Parathyroid adenoma (tissue), 2 donors: ENCODE measurements at regions not wholly inside any gene's neighbourhood (a gene's known extent, or its start where the extent isn't known, plus 50 kb on each side); places are given as distances from the start of the nearest gene placed in this dataset.
"Not testable (repeated sequence)": the region's sequence is repeated elsewhere in the genome, so short reads cannot be mapped to it uniquely, and the experiment has no call there.

Experiments used
- H2AFZ ChIP-seq: fragments of 300-600 bp; sonication (generic); one replicate; pipeline ENCODE4 v1.7.0; 2017; ENCODE audit warnings: antibody characterized with exemption, mild to moderate bottlenecking
- H3K27ac ChIP-seq: fragments of 300-600 bp; sonication (generic); one replicate; pipeline ENCODE4 v1.7.0; 2017
- H3K27me3 ChIP-seq: fragments of 300-600 bp; sonication (generic); one replicate; pipeline ENCODE4 v1.7.0; 2017; ENCODE audit warnings: low read length; ENCODE audit not compliant: control insufficient read depth, insufficient read depth
- H3K36me3 ChIP-seq: fragments of 300-600 bp; sonication (generic); one replicate; pipeline ENCODE4 v1.7.0; 2017; ENCODE audit warnings: low read length; ENCODE audit not compliant: control insufficient read depth, insufficient read depth
- H3K4me1 ChIP-seq: fragments of 300-600 bp; sonication (generic); one replicate; pipeline ENCODE4 v1.7.0; 2017; ENCODE audit warnings: control low read depth
- H3K4me2 ChIP-seq: fragments of 300-600 bp; sonication (generic); one replicate; pipeline ENCODE4 v1.7.0; 2017; ENCODE audit warnings: low read length
- H3K4me3 ChIP-seq: fragments of 300-600 bp; sonication (generic); one replicate; pipeline ENCODE4 v1.7.0; 2017; ENCODE audit warnings: low read depth, low read length
- H3K79me2 ChIP-seq: fragments of 300-600 bp; sonication (generic); one replicate; pipeline ENCODE4 v1.7.0; 2017; ENCODE audit warnings: control low read depth
- H3K9ac ChIP-seq: fragments of 300-600 bp; sonication (generic); one replicate; pipeline ENCODE4 v1.7.0; 2017; ENCODE audit warnings: mild to moderate bottlenecking
- H3K9me3 ChIP-seq: fragments of 300-600 bp; sonication (generic); one replicate; pipeline ENCODE4 v1.7.0; 2017; ENCODE audit warnings: low read length; ENCODE audit not compliant: control insufficient read depth
- CTCF ChIP-seq: fragments of 300-600 bp; sonication (generic); IDR thresholded peaks from one replicate; pipeline ENCODE4 v1.7.0; 2017; ENCODE audit warnings: antibody characterized with exemption, mild to moderate bottlenecking
- donor health status: primary hyperparathyroidism.

GRCh38 chr1:148386617-148387016 is 96.5 kb downstream of the PPIAL4G start:
- Histone ChIP-seq H3K4me1 (no peaks in the 10 kb centered on the region), H3K4me2 (no peak overlapping the region), H3K36me3 (no peaks in the 10 kb centered on the region), H3K79me2 (no peaks in the 10 kb centered on the region), H2AFZ (no peak overlapping the region), H3K27me3 (no peaks in the 10 kb centered on the region), H3K9me3 (no peaks in the 10 kb centered on the region), H3K27ac (no peak overlapping the region), H3K4me3 (no peak overlapping the region), H3K9ac (no peak overlapping the region)
- TF ChIP-seq CTCF, result no peak

- not testable (repeated sequence) for H3K4me2 ChIP-seq, H3K79me2 ChIP-seq, H3K36me3 ChIP-seq, H3K9ac ChIP-seq, H3K27me3 ChIP-seq, H3K4me3 ChIP-seq, H3K9me3 ChIP-seq, H3K4me1 ChIP-seq, H3K27ac ChIP-seq, H2AFZ ChIP-seq
Observed at GRCh38 chr1:148386031-148386398, 97.1 kb downstream of the PPIAL4G start.

- no peak overlapping the region for H3K4me2 ChIP-seq
- no peaks in the 10 kb centered on the region for H3K4me1 ChIP-seq
- H3K27me3 ChIP-seq, result no peaks in the 10 kb centered on the region
- no peaks in the 10 kb centered on the region for H3K9me3 ChIP-seq
- no peak overlapping the region for H3K4me3 ChIP-seq
- H2AFZ ChIP-seq, result no peak overlapping the region
- no peak overlapping the region for H3K27ac ChIP-seq
- TF ChIP-seq CTCF, result no peak
- H3K9ac ChIP-seq, result no peak overlapping the region
- H3K36me3 ChIP-seq, result no peaks in the 10 kb centered on the region
- H3K79me2 ChIP-seq, result no peaks in the 10 kb centered on the region
Observed at GRCh38 chr1:148385371-148386030, 97.6 kb downstream of the PPIAL4G start.

- no peak overlapping the region for H3K4me3 ChIP-seq
- no peaks in the 10 kb centered on the region for H3K27me3 ChIP-seq
- no peaks in the 10 kb centered on the region for H3K9me3 ChIP-seq
- H3K4me1 ChIP-seq, result no peaks in the 10 kb centered on the region
- H3K79me2 ChIP-seq, result no peaks in the 10 kb centered on the region
- H3K9ac ChIP-seq, result no peak overlapping the region
- H3K36me3 ChIP-seq, result no peaks in the 10 kb centered on the region
- no peak overlapping the region for H2AFZ ChIP-seq
- no peak overlapping the region for H3K4me2 ChIP-seq
- TF ChIP-seq CTCF, result no peak
- no peak overlapping the region for H3K27ac ChIP-seq
Observed at GRCh38 chr1:148383966-148384365, 99.1 kb downstream of the PPIAL4G start.

- Histone ChIP-seq H3K27me3 (no peaks in the 10 kb centered on the region), H2AFZ (no peak overlapping the region), H3K9me3 (no peaks in the 10 kb centered on the region), H3K9ac (no peak overlapping the region), H3K79me2 (no peaks in the 10 kb centered on the region), H3K36me3 (no peaks in the 10 kb centered on the region), H3K27ac (no peak overlapping the region), H3K4me2 (no peak overlapping the region), H3K4me1 (no peaks in the 10 kb centered on the region), H3K4me3 (no peak overlapping the region)
- TF ChIP-seq CTCF, result no peak
Observed at GRCh38 chr1:148379697-148380096, 103.4 kb downstream of the PPIAL4G start.
